ENCODE measurements at regions not wholly inside any gene's neighbourhood (a gene's known extent, or its start where the extent isn't known, plus 50 kb on each side); places are given as distances from the start of the nearest gene placed in this dataset.

DNA sequence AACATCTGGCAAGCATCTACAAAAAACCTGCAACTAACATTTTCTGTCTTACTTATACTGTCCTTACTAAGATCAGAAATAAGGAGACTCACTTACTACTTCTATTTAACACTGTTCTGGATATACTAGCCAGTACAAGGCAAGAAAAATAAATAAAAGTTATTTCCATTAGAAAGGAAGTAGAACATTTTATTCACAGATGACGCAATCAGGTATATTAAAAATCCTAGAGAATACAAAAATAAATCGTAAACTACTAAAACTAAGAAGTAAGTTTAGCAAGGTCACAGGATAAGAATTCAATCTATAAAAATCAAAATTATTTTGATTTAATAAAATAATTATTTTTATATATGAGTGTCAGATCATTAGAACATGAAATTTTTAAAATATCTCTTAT, 264.6 kb downstream of the BARHL2 start:
- no peak for TF ChIP-seq SMC3 (IDR thresholded peaks at IDR 0.05)
- TF ChIP-seq POLR2A (IDR thresholded peaks at IDR 0.05; ENCODE audit: low read length), result no peak
- TF ChIP-seq, protein P1, sequence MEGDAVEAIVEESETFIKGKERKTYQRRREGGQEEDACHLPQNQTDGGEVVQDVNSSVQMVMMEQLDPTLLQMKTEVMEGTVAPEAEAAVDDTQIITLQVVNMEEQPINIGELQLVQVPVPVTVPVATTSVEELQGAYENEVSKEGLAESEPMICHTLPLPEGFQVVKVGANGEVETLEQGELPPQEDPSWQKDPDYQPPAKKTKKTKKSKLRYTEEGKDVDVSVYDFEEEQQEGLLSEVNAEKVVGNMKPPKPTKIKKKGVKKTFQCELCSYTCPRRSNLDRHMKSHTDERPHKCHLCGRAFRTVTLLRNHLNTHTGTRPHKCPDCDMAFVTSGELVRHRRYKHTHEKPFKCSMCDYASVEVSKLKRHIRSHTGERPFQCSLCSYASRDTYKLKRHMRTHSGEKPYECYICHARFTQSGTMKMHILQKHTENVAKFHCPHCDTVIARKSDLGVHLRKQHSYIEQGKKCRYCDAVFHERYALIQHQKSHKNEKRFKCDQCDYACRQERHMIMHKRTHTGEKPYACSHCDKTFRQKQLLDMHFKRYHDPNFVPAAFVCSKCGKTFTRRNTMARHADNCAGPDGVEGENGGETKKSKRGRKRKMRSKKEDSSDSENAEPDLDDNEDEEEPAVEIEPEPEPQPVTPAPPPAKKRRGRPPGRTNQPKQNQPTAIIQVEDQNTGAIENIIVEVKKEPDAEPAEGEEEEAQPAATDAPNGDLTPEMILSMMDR (IDR thresholded peaks at IDR 0.05), result no peak
- no peak for TF ChIP-seq REST (IDR thresholded peaks at IDR 0.05)
- TF ChIP-seq CEBPB (IDR thresholded peaks at IDR 0.05), result no peak
- TF ChIP-seq POLR2AphosphoS2 (conservative IDR thresholded peaks at IDR 0.05; ENCODE audit: low read length), result no peak
- no peak for TF ChIP-seq MYC (IDR thresholded peaks at IDR 0.05; ENCODE audit: borderline replicate concordance, low read length)
- no peak for TF ChIP-seq RNF2 (IDR thresholded peaks at IDR 0.05; ENCODE audit: borderline replicate concordance, low read depth)
- TF ChIP-seq RFX5 (IDR thresholded peaks at IDR 0.05), result no peak
- TF ChIP-seq FOXS1 (CRISPR knock-in tag; IDR thresholded peaks at IDR 0.05), result no peak
